ENCODE measurements at regions not wholly inside any gene's neighbourhood (a gene's known extent, or its start where the extent isn't known, plus 50 kb on each side); places are given as distances from the start of the nearest gene placed in this dataset.

GRCh38 chr18:51884039-51884438 lies 456.0 kb upstream of the DCC start:
- H3K9me3 ChIP-seq (ENCODE audit: low read length): no peaks in the 10 kb centered on the region
- ChIA-PET POLR2A (no interaction called here), CTCF (ENCODE audit: unreplicated experiment) (no interaction called here)
- H3K27ac ChIP-seq (ENCODE audit: low read depth, low read length, poor library complexity, severe bottlenecking): no peak overlapping the region
- H3K4me1 ChIP-seq (ENCODE audit: insufficient read depth, low read length, poor library complexity, severe bottlenecking): no peaks in the 10 kb centered on the region
- TF ChIP-seq EZH2phosphoT487 (IDR thresholded peaks at IDR 0.05; ENCODE audit: borderline replicate concordance, low read depth, low read length) (no peak), CTCF (conservative IDR thresholded peaks at IDR 0.05; ENCODE audit: low read length) (no peak)
- DNase-seq (ENCODE audit: low spot score): no peak
- no peak overlapping the region for H3K4me2 ChIP-seq (ENCODE audit: low read length)
- H3K36me3 ChIP-seq (ENCODE audit: insufficient read depth, low read length): no peaks in the 10 kb centered on the region
- H3K4me3 ChIP-seq (ENCODE audit: low read depth, low read length, poor library complexity, severe bottlenecking): no peak overlapping the region
- H2AFZ ChIP-seq (ENCODE audit: low read length): no peak overlapping the region
- intact Hi-C loops (cut with micrococcal nuclease; ENCODE audit: unreplicated experiment): no loop called here
- H4K20me1 ChIP-seq (ENCODE audit: insufficient read depth, low read length): no peaks in the 10 kb centered on the region
- no peaks in the 10 kb centered on the region for H3K79me2 ChIP-seq (ENCODE audit: insufficient read depth, low read depth, low read length)
- H3K9me2 ChIP-seq (ENCODE audit: insufficient read depth, low read length): no peaks in the 10 kb centered on the region
- BruUV-seq (replicated peaks): no TSS peak

- Histone ChIP-seq H3K9me2 (ENCODE audit: insufficient read depth, low read length) (no peaks in the 10 kb centered on the region), H3K36me3 (ENCODE audit: insufficient read depth, low read length) (no peaks in the 10 kb centered on the region), H3K4me2 (ENCODE audit: low read length) (no peak overlapping the region), H3K4me1 (ENCODE audit: insufficient read depth, low read length, poor library complexity, severe bottlenecking) (no peaks in the 10 kb centered on the region), H3K79me2 (ENCODE audit: insufficient read depth, low read depth, low read length) (no peaks in the 10 kb centered on the region), H3K9me3 (ENCODE audit: low read length) (no peaks in the 10 kb centered on the region), H3K27ac (ENCODE audit: low read depth, low read length, poor library complexity, severe bottlenecking) (no peak overlapping the region), H4K20me1 (ENCODE audit: insufficient read depth, low read length) (no peaks in the 10 kb centered on the region), H3K4me3 (ENCODE audit: low read depth, low read length, poor library complexity, severe bottlenecking) (no peak overlapping the region), H2AFZ (ENCODE audit: low read length) (no peak overlapping the region)
- intact Hi-C loops (cut with micrococcal nuclease; ENCODE audit: unreplicated experiment): no loop called here
- TF ChIP-seq EZH2phosphoT487 (IDR thresholded peaks at IDR 0.05; ENCODE audit: borderline replicate concordance, low read depth, low read length): no peak
- TF ChIP-seq CTCF (conservative IDR thresholded peaks at IDR 0.05; ENCODE audit: low read length): no peak
- no peak for DNase-seq (ENCODE audit: low spot score)
- BruUV-seq (replicated peaks): no TSS peak
- POLR2A ChIA-PET: no interaction called here
- CTCF ChIA-PET (ENCODE audit: unreplicated experiment): no interaction called here
Measured at GRCh38 chr18:51890762-51891161, 449.2 kb upstream of the DCC start.

DNA sequence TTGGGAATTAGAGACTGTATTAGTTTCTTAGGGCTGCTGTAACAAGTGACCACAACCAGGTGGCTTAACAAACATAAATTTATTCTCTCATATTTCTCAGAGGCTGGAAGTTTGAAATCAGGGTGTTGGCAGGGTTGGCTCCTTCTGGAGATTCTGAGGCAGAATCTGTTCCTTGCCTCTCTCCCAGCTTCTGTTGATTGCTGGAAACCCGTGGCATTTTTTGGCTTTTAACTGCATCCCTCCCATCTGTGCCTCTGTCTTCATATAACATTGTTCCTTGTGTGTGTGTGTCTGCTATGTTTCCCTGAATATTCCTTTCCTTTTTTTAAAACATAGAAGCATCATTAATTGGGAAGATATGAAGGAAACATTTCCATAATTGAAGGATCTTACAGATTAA lies 448.1 kb upstream of the DCC start:
- intact Hi-C loops (cut with micrococcal nuclease; ENCODE audit: unreplicated experiment): no loop called here
- DNase-seq (ENCODE audit: low spot score): no peak
- no TSS peak for BruUV-seq (replicated peaks)
- Histone ChIP-seq H3K9me3 (ENCODE audit: low read length) (no peaks in the 10 kb centered on the region), H3K4me3 (ENCODE audit: low read depth, low read length, poor library complexity, severe bottlenecking) (no peak overlapping the region), H3K79me2 (ENCODE audit: insufficient read depth, low read depth, low read length) (no peaks in the 10 kb centered on the region), H3K27ac (ENCODE audit: low read depth, low read length, poor library complexity, severe bottlenecking) (no peak overlapping the region), H2AFZ (ENCODE audit: low read length) (no peak overlapping the region), H3K4me2 (ENCODE audit: low read length) (no peak overlapping the region), H3K9me2 (ENCODE audit: insufficient read depth, low read length) (no peaks in the 10 kb centered on the region), H3K4me1 (ENCODE audit: insufficient read depth, low read length, poor library complexity, severe bottlenecking) (no peaks in the 10 kb centered on the region), H3K36me3 (ENCODE audit: insufficient read depth, low read length) (no peaks in the 10 kb centered on the region), H4K20me1 (ENCODE audit: insufficient read depth, low read length) (no peaks in the 10 kb centered on the region)
- TF ChIP-seq CTCF (conservative IDR thresholded peaks at IDR 0.05; ENCODE audit: low read length): no peak
- no peak for TF ChIP-seq EZH2phosphoT487 (IDR thresholded peaks at IDR 0.05; ENCODE audit: borderline replicate concordance, low read depth, low read length)
- CTCF ChIA-PET (ENCODE audit: unreplicated experiment): no interaction called here
- POLR2A ChIA-PET: no interaction called here

All from OCI-LY7 (cell line).